Esophagus squamous epithelium (tissue), 4 donors: ENCODE measurements at regions not wholly inside any gene's neighbourhood (a gene's known extent, or its start where the extent isn't known, plus 50 kb on each side); places are given as distances from the start of the nearest gene placed in this dataset.

Experiments
- CTCF ChIP-seq, 6 experiments: fragments of 450-650 bp in 4 of 6; fragments of 200-600 bp in 2 of 6; sonication (generic) in 2 of 6; IDR thresholded peaks; one replicate each; pipeline ENCODE4 v1.5.1; 2016 to 2019; ENCODE audit warnings: antibody characterized with exemption in 6 of 6, mild to moderate bottlenecking in 4 of 6, moderate library complexity in 4 of 6
- POLR2A ChIP-seq, 4 donors: fragments of 450-650 bp; IDR thresholded peaks; one replicate each; pipeline ENCODE4 v1.6.1; 2017; ENCODE audit warnings: antibody characterized with exemption in 4 of 4, mild to moderate bottlenecking in 4 of 4, moderate library complexity in 3 of 4

DNA sequence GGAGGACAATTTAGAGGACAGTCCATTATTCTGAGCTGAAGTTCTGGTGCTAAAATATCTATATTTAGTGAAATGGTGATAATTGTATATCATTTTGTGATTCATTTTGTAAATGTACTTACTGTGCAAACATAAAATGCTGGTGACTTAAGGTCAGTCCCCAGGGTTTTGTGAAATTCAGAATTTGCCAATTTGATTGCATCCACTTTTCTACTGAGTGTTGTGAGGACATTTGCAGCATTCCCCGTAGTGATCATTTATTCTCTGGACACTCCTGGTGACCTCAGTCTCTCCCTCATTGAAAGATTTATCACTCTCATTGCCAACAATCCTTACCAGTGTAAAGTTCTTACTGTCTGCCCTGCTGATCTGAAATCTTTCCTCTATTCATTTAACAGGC lies 98.2 kb downstream of the SOCS6 start:
- TF ChIP-seq CTCF (IDR thresholded peaks at IDR 0.05) (no peak), POLR2A (IDR thresholded peaks at IDR 0.05) (no peak)
